Amniotic epithelial cell (primary cell): ENCODE measurements at regions not wholly inside any gene's neighbourhood (a gene's known extent, or its start where the extent isn't known, plus 50 kb on each side); places are given as distances from the start of the nearest gene placed in this dataset.

Source experiments
- DNase-seq: peaks from one replicate; pipeline ENCODE4 v3.0.0-alpha.2; 2010; ENCODE audit warnings: low read depth

DNA sequence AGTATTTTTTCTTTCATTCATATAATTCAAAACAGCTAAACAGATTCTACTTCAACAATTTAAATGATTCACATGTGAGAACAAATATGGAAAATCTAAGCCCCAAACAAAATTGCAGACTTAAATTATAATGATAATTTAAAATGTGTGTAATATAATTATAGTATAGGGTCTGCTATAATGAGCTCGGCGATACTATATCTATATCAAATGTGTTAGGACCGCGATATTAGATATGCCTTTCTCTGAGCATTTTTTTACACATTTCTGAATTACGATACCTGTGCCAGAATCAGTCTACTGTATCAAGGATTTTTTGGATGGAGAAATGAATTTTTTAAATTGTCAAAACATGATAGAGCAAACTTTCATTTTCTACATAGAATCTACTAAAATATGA, 808.8 kb upstream of the POU3F3 start:
- no peak for DNase-seq

DNA sequence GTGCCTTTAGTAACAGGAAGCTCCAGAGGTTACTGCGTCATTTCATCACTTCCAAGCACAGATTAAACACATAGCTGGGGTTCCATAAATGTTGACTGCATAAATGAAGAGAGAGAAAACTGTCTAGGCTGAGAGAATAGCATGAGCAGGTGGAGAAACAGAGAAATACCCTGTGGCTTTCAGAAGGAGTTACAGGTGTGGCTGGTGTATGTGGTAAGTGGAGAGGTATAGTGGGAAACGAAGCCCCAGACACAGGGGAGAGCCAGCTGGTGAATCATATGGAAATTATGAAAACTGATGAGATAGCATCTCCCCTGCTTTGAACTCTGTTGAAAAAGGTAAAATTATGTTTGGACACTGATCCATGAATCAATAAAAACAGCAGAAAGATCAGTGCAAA, 807.4 kb upstream of the POU3F3 start:
- no peak for DNase-seq

DNA sequence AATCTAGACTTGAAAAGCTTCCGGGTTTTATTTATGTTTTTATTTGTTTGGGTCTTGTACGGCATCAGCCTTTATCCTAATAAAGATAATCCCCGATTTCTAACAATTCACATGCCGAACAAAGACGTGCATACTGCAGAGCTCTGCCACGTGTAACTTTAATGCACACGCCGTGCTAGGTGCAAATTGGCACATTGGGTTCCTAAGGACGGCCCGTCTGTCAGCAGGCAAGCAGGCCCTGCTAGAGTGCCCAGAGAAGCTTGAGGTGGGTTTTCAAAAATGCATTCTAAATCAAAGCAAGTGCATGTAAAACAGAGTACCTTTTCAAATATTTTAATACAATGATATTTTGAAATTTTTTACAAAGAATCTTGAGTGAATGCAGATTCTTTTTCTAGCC, 806.4 kb upstream of the POU3F3 start:
- no peak for DNase-seq

DNA sequence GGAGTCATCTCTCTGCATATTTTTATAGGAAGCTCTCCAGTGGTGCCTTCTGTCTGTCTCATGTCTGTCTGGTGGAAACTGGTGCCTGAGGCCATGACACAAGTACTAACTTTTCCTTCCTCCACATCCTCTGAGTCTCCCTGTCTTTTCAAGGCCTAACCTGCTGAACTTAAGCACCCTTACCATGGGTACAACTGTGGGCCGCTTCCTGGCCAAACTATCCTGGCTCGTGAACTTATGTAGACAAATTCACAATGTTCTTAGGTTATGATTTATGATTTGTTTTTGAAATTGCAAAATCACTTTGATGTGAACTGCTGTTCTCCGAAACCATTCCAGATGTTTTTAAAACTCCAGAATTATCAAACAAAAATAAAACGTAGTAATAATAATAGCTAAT, 804.5 kb upstream of the POU3F3 start:
- no peak for DNase-seq

DNA sequence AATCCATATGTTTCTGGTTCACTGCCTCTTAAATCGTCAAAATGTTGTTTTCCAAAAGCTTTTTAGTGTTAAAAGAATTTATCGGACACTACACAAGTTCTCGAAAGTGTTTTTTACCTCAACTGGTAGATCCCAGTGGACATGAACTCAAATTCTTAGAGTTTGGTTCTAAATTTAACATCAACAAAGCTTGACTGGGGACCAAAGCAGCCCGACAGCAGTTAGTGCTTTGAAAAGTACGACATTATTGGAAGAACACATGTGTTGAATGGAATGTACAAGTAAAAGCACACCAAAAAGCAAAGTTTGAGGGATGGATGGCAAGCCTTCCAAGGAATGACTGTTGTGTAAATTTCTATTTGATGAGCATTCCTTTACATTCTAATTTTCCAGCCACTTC, 803.9 kb upstream of the POU3F3 start:
- no peak for DNase-seq

DNA sequence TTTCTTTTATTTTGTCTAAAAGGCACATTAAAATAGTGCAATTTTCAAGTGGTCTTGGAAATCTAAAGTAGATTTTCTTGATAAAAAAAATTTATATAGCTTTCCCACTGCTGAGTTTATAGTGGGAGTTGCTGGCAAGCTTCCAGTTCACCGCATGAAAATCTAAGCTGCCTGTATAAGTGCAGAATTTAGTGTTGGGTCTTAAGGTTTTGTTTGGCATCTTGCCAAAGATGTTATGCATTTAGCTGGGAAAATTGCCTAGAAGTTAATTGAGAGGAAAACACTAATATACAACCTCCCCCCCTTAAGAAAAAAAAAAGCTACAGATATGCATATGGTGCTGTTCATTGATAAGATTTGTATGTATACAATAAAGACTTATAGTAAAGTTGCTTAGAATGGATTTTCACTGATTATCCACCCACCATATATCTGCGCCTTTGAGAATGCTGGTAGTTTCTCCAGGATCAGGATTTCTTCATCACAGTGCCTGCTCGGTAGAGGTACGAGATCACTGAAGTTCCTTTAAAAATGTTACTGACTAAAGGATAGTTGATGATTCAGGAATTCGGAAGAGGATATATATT, 803.2 kb upstream of the POU3F3 start:
- DNase-seq, result no peak

DNA sequence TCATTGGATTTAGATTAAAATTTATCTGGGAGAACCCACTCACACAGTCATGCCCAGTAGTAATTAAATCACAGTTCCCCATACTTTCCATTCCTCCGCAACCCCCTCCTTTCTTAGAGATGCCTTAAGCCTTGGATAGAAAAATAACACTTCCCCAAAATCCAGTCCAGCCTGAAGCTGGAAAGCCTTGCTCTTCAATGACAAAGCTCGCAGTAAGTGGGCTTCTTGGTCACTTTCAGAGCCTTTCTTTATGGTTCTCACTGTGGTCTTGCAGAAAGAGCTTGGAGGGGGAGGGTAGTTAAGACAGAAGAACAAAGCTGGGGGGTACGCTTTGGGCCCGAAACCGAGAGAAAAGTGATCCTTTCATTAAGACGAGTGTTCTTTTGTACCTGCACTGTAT, 802.1 kb upstream of the POU3F3 start:
- DNase-seq, result no peak

DNA sequence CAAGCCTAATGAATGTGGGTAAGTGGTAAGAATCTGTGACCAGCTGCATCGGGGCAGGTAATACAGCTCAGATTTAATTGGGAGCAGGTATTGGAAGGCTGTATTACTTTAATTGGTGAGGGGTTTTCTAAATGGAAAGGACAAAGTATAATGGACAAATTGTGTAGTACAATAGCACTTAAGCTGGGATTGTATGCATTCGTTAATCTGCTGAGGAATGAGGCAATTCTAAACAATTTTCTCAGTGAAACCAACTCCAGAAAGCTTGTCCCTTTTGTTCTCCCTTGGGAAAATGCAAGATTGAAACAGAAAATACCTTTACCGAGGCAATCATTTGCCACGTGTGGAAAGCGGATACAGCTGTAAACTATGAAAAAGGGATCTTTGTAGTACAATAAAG, 801.6 kb upstream of the POU3F3 start:
- DNase-seq, result no peak

DNA sequence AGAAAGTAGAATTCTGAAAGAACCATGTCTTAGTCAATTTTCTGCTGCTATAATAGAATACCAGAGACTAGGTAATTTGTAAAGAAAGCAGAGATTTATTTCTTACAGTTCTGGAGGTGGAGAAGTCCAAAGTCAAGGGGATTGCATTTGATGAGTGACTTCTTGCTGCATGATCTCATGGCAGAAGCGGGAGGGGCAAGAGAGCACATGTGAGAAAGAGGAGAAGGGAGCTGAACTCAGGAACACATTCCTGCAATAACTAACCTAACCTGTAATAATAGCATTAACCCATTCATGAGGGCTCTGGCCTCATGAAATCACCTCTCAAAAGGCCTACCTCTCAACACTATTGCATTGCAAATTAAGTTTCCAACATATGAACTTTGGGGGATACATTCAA, 797.5 kb upstream of the POU3F3 start:
- DNase-seq, result no peak

DNA sequence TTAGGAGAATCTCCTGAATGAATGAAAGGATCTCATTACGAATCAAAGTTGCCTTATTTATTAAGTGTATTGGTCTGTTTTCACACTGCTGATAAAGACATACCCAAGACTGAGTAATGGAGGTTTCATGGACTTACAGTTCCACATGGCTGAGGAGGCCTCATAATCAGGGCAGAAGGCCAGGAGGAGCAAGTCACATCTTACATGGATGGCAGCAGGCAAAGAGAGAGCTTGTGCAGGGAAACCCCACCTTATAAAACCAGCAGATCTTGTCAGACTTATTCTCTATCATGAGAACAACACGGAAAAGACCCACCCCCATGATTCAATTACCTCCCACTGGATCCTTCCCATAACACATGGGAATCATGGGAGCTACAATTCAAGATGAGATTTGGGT, 785.2 kb upstream of the POU3F3 start:
- DNase-seq, result no peak

DNA sequence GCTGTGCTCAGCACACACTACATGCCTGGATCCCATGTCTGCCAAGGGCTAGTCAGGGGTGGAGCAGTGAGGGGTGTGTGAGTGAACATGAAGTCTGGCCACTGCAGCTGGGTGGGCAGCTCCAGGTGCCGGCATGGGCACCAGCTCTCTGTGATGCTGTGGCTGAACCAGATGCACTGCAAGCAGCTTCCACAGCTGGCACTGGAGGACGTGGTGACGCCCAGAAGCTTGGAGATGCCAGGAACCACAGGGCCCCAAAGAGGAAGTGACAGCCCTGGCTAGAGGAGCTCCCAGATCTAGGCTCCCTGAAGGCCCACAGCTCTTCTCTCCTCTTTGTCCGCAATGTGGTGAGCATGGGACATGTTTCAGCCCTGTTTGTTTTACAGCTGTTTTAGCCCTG, 776.3 kb upstream of the POU3F3 start:
- DNase-seq, result no peak

DNA sequence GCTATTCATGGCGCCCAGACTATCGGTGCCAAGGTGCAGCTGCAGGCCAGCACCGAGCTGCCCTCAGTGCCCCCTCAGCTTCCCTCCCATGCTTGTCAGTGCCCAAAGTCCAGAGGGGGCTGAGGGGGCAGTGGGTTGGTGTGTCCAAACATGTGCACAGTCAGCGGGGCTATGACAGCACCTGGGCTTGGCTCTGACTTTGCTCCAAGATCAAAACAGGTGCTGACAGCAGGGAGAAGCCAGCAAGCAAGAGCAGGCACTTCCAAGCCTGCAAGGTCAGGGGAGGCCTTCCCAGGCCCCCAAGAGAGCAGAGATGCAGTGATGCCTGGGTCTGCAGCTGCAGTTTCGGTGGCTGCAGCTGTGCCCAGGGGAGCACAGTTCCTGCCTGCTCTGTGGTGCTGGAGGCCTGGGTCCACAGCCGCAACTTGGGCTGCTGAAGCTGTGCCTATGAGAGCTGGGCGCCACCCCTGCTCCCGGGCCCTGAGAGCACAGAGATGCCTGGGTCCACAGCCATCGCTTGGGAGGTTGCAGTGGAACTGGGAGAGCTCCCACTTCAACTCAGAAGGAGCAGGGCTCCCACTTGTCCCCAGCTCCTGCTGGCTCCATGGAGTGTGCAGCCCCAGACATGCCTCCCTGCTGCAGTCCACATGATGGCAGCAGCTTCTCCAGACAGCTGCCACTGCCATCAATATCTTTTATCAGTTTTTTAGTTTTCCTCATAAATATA, 775.3 kb upstream of the POU3F3 start:
- DNase-seq, result no peak

DNA sequence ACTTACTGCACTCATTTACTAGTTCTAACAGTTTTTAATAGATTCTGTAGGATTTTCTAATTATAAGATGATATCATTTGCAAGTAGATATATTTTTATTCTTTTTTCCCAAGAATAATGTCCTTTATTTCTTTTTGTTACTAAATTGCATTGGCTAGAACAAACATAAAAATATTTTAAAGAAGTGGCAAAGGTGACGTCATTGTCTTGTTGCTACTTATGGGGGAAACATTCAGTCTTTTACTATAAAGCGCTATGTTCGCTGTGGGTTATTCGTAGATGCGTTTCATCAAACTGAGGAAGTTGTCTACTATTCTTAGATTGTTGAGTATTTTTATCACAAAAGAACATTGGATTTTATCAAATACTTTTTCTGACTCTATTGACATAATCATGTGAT, 765.2 kb upstream of the POU3F3 start:
- no peak for DNase-seq

DNA sequence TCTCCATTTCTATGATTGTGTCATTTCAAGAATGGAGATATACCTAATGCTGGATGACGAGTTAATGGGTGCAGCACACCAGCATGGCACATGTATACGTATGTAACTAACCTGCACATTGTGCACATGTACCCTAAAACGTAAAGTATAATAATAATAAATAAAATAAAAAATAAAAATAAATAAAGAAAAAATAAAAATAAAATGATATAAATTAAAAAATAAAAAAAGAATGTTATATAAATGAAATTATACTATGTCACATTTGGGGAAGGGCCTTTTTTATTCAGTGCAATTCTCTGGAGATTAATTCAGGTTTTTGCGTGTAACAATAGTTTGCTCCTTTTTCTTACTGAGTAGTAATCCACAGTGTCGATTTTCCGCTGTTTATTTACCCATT, 763.5 kb upstream of the POU3F3 start:
- DNase-seq, result no peak

DNA sequence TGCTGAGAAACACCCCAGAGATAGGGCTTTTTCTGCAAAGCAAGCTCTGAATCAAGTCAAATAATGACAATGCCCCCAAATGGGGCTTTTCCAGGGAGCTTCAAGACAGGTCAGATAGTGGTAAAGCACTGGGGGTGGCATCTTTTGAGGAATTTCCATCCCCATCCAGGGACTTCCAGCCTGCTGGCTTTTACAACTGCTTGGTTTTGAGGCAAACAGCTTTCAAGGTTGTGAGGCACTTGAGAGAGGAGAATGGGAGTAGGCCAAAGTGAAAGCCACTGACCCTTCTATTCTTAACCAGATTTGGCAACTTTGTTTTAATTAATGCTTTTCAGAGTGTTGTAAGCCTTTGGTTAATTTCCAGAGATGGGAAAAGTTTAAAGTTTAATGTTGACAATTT, 762.0 kb upstream of the POU3F3 start:
- no peak for DNase-seq

DNA sequence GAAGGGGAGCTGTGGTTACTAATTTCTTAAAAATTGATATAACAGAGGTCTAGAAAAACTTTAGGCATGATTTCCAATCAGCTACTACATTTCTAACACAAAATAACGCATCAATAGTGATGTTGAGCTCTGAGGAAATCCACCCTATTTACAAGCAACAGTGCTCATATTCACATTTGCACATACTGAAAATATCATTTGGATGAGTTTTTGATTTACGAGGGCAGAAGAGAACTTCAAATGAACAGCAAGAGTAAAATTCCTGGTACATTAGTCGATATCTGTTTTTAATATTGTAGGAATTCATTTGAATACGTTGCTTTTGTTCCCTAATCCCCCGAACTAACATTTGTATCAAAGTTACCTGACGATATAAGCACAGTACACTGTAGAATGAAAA, 761.0 kb upstream of the POU3F3 start:
- no peak for DNase-seq

DNA sequence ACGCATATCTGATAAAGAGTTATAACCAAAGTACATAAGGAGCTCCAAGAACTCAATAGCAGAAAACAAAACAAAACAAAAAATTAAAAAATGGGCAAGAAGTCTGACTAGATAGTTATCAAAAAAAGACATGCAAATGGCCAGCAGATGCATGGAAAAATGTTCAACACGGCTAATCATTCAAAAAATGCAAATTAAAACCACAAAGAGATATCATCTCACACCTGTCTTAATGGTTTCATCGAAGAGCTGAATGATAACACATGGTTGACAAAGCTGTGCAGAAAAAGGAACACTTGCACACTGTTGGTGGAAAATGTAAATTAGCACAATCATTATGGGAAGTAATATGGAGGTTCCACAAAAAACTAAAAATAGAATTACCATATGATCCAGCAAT, 751.3 kb upstream of the POU3F3 start:
- DNase-seq, result no peak

DNA sequence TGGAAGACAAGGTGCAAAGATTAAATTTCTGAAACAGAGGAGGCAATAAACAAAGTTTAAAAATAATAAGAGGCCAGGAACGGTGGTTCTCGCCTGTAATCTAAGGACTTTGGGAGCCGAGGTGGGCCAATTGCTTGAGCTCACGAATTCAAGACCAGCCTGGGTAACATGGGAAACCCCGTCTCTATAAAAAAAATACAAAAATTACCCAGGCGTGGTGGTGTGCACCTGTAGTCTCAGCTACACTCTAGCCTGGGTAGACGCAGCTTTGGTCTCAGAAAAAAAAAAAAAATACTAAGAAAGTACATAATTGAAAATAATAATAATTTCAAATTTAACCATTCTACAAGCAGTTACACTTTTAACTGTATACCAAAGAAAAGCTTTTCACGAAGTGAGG, 744.6 kb upstream of the POU3F3 start:
- DNase-seq, result no peak

DNA sequence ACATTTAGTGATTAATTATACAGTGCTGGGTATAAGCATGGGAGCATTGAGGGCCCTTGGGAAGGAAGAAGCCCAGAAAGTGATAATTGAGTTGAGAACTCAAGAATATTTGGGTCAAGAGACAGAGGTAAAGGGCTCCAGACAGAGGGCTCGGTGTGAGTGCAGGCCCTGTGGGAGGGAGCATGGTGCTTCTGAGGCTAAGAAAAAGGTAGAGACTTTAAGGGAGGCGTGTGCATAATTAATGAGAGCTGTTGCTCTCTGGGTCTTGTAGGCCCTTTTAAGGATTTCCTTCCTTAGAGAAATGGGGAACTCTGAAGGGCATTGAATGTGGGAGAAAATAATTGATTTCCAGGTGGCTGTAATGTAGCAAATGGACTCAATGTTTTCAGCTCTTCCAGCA, 735.0 kb upstream of the POU3F3 start:
- DNase-seq, result no peak

DNA sequence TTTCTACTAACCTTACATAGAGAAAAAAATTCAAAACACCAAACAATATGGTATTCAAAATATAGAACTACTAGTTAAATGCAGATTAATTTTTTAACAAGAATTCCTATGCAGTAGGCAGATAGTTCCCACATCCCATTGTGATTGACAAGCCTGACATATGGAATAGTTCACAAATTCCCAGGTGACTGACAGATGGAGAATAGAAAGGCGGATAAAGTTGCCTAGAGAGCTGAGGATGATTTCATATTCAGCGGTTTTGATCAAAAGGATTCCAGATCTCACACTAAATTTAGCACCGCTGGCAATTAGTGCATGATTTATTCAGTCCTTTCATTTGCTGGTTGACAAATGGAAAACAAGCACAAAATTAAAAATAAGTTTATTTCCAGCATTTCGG, 733.7 kb upstream of the POU3F3 start:
- DNase-seq, result no peak

DNA sequence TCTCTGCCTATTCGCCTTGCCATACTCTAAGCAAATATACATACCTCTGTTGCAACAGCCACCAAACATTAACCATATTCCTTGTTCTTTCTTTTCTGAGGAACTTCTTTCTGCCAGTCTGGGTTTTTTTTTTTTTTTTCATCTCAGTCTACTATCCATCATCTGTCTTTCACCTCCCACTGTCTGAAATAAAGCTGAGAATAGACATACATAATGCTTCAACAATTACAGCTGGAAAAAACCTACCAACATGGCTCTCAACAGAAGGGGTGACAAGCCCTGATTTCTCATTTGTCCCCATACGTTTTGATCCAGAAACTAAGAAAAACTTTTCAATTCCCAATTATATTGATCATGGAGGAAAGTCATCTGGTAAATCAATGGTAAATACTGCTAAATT, 728.8 kb upstream of the POU3F3 start:
- DNase-seq, result no peak

DNA sequence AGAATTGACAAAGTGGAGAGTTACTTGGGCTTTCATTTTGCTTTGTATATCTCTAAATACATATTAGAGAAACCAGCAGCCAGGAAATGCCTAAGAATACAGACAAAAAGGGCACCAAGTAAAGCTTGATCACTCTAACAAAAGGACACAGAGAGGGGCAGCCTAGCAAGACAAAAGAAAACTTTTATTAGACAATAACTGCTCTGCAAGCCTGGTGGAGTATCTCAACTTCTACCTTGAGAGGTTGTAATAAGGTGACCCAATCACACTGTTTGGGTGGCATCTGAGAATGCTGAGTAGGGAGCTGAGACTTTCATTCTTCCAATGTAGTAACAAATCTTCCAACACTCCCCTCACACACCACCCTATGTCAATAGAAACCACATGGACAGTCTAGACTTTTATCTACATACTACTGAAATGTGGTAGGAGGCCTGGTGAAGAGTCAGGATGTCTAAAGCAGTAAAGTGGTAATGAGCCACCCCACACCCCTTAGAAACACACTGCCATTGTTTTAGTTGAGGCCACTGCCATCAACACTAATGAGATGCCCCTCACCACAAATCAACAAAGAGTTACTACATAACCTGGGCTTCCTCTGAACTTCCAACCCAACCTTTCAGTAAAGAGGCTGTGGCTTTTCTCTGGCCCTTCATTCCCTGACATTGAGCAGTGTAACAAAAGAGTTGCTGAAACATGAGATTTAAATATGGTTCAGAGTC, 726.7 kb upstream of the POU3F3 start:
- DNase-seq, result no peak

DNA sequence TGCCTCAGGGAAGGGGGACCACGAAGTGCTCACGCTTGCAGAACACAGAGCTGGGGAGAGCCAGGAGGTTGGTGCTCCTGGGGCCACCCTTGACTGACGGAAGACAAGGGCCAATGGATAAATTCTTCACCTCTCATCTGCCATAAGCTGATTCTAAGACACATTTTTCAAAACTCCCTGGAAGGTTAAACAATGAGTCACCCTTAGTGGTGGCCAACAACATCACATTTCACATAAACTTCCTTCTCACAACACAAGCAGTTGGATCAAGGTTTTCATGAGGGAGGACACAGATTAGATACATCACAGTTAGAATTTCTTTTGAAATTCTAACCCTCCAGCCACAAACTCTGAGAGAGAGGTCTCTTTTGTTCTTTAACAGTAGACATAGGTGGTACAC, 713.6 kb upstream of the POU3F3 start:
- DNase-seq, result no peak

DNA sequence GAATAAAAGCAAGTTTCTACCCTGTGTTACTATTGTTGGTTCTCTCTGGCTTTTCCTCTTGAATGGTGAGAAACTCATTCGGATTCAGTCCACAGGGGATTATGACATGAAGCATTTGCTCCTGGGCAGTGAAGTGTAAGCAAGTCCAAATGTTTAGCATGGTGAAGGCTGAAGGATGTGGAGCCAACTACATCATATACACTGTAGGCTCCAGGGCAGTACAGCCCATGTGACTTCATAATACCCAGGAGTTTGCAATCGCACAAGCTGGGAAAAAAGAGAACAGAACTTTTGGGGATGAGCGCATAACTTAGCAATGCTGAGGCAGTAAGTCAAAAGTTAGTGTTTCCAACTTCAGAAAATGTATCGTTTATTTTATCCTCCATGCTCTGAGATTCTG, 695.7 kb upstream of the POU3F3 start:
- DNase-seq, result no peak
